PC-9 (cell line): ENCODE measurements at regions not wholly inside any gene's neighbourhood (a gene's known extent, or its start where the extent isn't known, plus 50 kb on each side); places are given as distances from the start of the nearest gene placed in this dataset.

Source experiments
- BruUV-seq: library from RNA; stranded (reverse); fragments of 400-500 nt; replicated peaks from 2 replicates; lab custom pipeline; 2021; lab: Mats Ljungman, UMichigan
- CTCF ChIA-PET: fragments of 300-600 bp; sonication (Branson Sonifier 250); formaldehyde crosslinking; loops from one replicate; lab custom pipeline; 2022; ENCODE audit warnings: antibody characterized with exemption; lab: Charles Lee
- POLR2A ChIA-PET: fragments of 300-600 bp; sonication (Branson Sonifier 250); formaldehyde crosslinking; loops from one replicate; lab custom pipeline; 2022; ENCODE audit warnings: antibody characterized with exemption; ENCODE audit not compliant: unreplicated experiment; lab: Charles Lee
- DNase-seq, 2 experiments: peaks; one replicate each; pipeline versions ENCODE4 v3.0.0 to v3.0.0-alpha.2; 2015 to 2022; ENCODE audit warnings: mixed read lengths in 1 of 2
- H2AFZ ChIP-seq: fragments of 200-600 bp; sonication (generic); 2 replicates; pipeline ENCODE4 v1.8.1; 2017; ENCODE audit warnings: antibody characterized with exemption
- H3F3A ChIP-seq: fragments of 200-600 bp; sonication (generic); 2 replicates; pipeline ENCODE4 v1.8.1; 2017; ENCODE audit warnings: antibody characterized with exemption, mild to moderate bottlenecking, low read depth; ENCODE audit not compliant: insufficient read depth
- H3K27ac ChIP-seq: fragments of 200-600 bp; sonication (generic); 2 replicates; pipeline ENCODE4 v1.6.1; 2016; ENCODE audit warnings: mixed run types
- H3K27me3 ChIP-seq: fragments of 200-600 bp; sonication (generic); 2 replicates; pipeline ENCODE4 v1.6.1; 2016; ENCODE audit warnings: low read depth, mixed run types; ENCODE audit not compliant: insufficient read depth
- H3K36me3 ChIP-seq: fragments of 200-600 bp; sonication (generic); 2 replicates; pipeline ENCODE4 v1.6.1; 2016; ENCODE audit warnings: low read depth, mixed run types
- H3K4me1 ChIP-seq: fragments of 200-600 bp; sonication (generic); replicated peaks from 2 replicates; pipeline ENCODE4 v1.6.1; 2016; ENCODE audit warnings: mixed run types; ENCODE audit not compliant: insufficient read depth
- H3K4me2 ChIP-seq: fragments of 200-600 bp; sonication (generic); 2 replicates; pipeline ENCODE4 v1.6.1; 2017; ENCODE audit warnings: mixed run types
- H3K4me3 ChIP-seq: fragments of 200-600 bp; sonication (generic); 2 replicates; pipeline ENCODE4 v1.6.1; 2016; ENCODE audit warnings: mixed run types
- H3K79me2 ChIP-seq: fragments of 200-600 bp; sonication (generic); 2 replicates; pipeline ENCODE4 v1.6.1; 2017; ENCODE audit warnings: low read depth, mixed run types
- H3K9me2 ChIP-seq: fragments of 200-600 bp; sonication (generic); 2 replicates; pipeline ENCODE4 v1.8.1; 2017; ENCODE audit warnings: mild to moderate bottlenecking; ENCODE audit not compliant: insufficient read depth
- H3K9me3 ChIP-seq: fragments of 200-600 bp; sonication (generic); 2 replicates; pipeline ENCODE4 v1.8.1; 2016; ENCODE audit warnings: low read depth; ENCODE audit not compliant: insufficient read depth
- H4K20me1 ChIP-seq: fragments of 200-600 bp; sonication (generic); 2 replicates; pipeline ENCODE4 v1.8.1; 2017; ENCODE audit not compliant: insufficient read depth
- CTCF ChIP-seq: fragments of 200-600 bp; sonication (generic); conservative IDR thresholded peaks from 2 replicates; pipeline ENCODE4 v1.6.1; 2017; ENCODE audit warnings: mixed run types, antibody characterized with exemption, mild to moderate bottlenecking, moderate library complexity
- EZH2 ChIP-seq: fragments of 200-600 bp; sonication (generic); IDR thresholded peaks from 2 replicates; pipeline ENCODE4 v1.8.0; 2017; ENCODE audit warnings: antibody characterized with exemption, low read depth
- intact Hi-C: fragments of 100-400 bp; cut with micrococcal nuclease; formaldehyde crosslinking; loops from one replicate; pipeline ENCODE4 v1.10.0; 2022; ENCODE audit not compliant: unreplicated experiment

GRCh38 chr13:110794209-110794608 is 80.7 kb downstream of the ING1 start:
- no peaks in the 10 kb centered on the region for H3K4me1 ChIP-seq
- no peak overlapping the region for H2AFZ ChIP-seq
- H3K9me3 ChIP-seq, result peaks cover 4% of the 10 kb centered on the region
- intact Hi-C loops, result no loop called here
- H3K79me2 ChIP-seq, result no peaks in the 10 kb centered on the region
- POLR2A ChIA-PET, result no interaction called here
- H3K27ac ChIP-seq, result no peak overlapping the region
- H3K36me3 ChIP-seq, result no peaks in the 10 kb centered on the region
- H3F3A ChIP-seq, result no peaks in the 10 kb centered on the region
- H3K9me2 ChIP-seq, result no peaks in the 10 kb centered on the region
- H3K27me3 ChIP-seq, result peaks cover 60% of the 10 kb centered on the region
- no peak overlapping the region for H3K4me3 ChIP-seq
- CTCF ChIA-PET, result no interaction called here
- TF ChIP-seq CTCF (no peak), EZH2 (no peak)
- H4K20me1 ChIP-seq, result no peaks in the 10 kb centered on the region
- no TSS peak for BruUV-seq
- no peak for DNase-seq
- no peak overlapping the region for H3K4me2 ChIP-seq

- H3K36me3 ChIP-seq, result no peaks in the 10 kb centered on the region
- no peak overlapping the region for H3K4me2 ChIP-seq
- ChIA-PET CTCF (no interaction called here), POLR2A (interaction anchor here (0.7 kb wide), 1 partner anchor 61 kb away, joined by 8 read pairs; no protein-coding TSS in a partner anchor)
- no peaks in the 10 kb centered on the region for H3K79me2 ChIP-seq
- BruUV-seq, result no TSS peak
- DNase-seq, result no peak
- no peak overlapping the region for H3K27ac ChIP-seq
- no peaks in the 10 kb centered on the region; the same call in 1 of the 2 replicates for H3K9me3 ChIP-seq
- H3F3A ChIP-seq, result no peaks in the 10 kb centered on the region
- no peaks in the 10 kb centered on the region for H4K20me1 ChIP-seq
- H3K9me2 ChIP-seq, result no peaks in the 10 kb centered on the region
- H3K4me1 ChIP-seq, result no peaks in the 10 kb centered on the region
- TF ChIP-seq EZH2, result no peak
- no peak for TF ChIP-seq CTCF
- peaks cover 92% of the 10 kb centered on the region for H3K27me3 ChIP-seq
- intact Hi-C loops, result no loop called here
- H3K4me3 ChIP-seq, result no peak overlapping the region
- H2AFZ ChIP-seq, result no peak overlapping the region
These were observed 83.9 kb downstream of the ING1 start for GRCh38 chr13:110797230-110797877.

- H3K4me1 ChIP-seq, result no peaks in the 10 kb centered on the region
- H2AFZ ChIP-seq, result no peak overlapping the region
- H3K79me2 ChIP-seq, result no peaks in the 10 kb centered on the region
- ChIA-PET CTCF (no interaction called here), POLR2A (no interaction called here)
- intact Hi-C loops, result no loop called here
- TF ChIP-seq CTCF (no peak), EZH2 (no peak)
- H3K9me3 ChIP-seq, result no peaks in the 10 kb centered on the region; the same call in 1 of the 2 replicates
- no peak overlapping the region for H3K4me3 ChIP-seq
- H3K9me2 ChIP-seq, result no peaks in the 10 kb centered on the region
- DNase-seq, result no peak
- H4K20me1 ChIP-seq, result no peaks in the 10 kb centered on the region
- no peak overlapping the region for H3K4me2 ChIP-seq
- peaks cover 87% of the 10 kb centered on the region for H3K27me3 ChIP-seq
- H3F3A ChIP-seq, result no peaks in the 10 kb centered on the region
- no peaks in the 10 kb centered on the region for H3K36me3 ChIP-seq
- BruUV-seq, result no TSS peak
- no peak overlapping the region for H3K27ac ChIP-seq
These were observed 84.8 kb downstream of the ING1 start for GRCh38 chr13:110798081-110798994.
